GM18507 (cell line): ENCODE measurements at regions not wholly inside any gene's neighbourhood (a gene's known extent, or its start where the extent isn't known, plus 50 kb on each side); places are given as distances from the start of the nearest gene placed in this dataset.

ENCODE experiments used
- DNase-seq: peaks from one replicate; pipeline ENCODE4 v3.0.0; 2011; ENCODE audit warnings: low read depth; ENCODE audit not compliant: insufficient read length; ENCODE audit errors: extremely low spot score
- FAIRE-seq: peaks from 2 replicates; lab custom pipeline; 2011; peaks lifted over from hg19 to GRCh38; lab: Jason Lieb, UNC

DNA sequence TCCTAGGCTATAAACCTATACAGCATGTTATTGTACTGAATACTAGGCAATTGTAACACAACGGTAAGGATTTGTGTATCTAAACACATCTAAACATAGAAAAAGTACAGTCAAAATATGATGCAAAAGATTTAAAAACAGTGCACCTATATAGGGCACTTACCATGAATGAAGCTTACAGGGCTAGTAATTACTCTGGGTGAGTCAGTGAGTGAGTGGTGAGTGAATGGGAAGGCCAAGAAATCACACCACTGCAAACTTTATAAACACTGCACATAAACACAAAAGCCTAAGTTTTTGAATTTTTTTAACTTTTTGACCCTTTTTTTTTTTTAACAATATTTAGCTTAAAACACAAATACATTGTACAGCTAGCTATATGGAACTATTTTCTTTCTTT is 204.7 kb upstream of the CTNNB1 start:
- DNase-seq (no peak), FAIRE-seq (no peak)

DNA sequence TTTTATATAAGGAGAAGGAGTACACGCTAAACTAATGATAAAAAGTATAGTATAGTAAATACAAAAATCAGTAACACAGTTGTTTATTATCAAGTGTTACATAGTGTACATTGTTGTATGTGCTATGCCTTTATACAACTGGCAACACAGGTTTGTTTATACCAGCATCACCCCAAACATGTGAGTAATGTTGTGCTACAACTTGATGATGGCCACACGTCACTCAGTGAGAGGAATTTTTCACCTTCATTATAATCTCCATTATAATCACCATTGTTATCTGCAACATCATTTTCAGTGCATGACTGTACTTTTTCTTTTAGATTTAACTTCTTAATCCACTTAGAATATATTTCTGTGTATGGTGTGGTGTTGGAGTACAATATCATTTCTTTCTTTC is 204.0 kb upstream of the CTNNB1 start:
- DNase-seq (no peak), FAIRE-seq (no peak)

- FAIRE-seq (no peak), DNase-seq (no peak)
These were observed 202.9 kb upstream of the CTNNB1 start for GRCh38 chr3:40996382-40996781.

GRCh38 chr3:40996827-40997710 is 202.2 kb upstream of the CTNNB1 start:
- DNase-seq, result no peak
- FAIRE-seq, result no peak

GRCh38 chr3:40997711-40998519 is 201.4 kb upstream of the CTNNB1 start:
- DNase-seq (no peak), FAIRE-seq (no peak)

DNA sequence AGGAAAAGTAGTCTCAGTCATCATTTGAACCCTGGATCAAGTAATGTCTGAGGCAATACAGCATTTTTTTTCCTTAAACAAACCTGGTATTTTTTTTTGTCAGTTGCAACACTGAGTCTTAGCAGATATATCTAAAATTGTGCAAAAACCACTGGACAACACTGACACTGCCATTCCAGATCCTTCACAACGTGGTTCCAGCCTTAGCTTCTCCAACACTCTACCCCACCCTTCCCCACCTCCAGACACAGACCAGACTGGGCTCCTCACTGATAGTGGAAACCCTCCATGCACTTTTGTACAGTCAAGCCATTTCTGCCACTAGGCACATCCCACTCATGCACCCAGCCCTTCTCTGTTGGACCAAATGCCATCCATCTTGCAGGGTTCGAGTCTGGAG is 199.6 kb upstream of the CTNNB1 start:
- FAIRE-seq (no peak), DNase-seq (no peak)

DNA sequence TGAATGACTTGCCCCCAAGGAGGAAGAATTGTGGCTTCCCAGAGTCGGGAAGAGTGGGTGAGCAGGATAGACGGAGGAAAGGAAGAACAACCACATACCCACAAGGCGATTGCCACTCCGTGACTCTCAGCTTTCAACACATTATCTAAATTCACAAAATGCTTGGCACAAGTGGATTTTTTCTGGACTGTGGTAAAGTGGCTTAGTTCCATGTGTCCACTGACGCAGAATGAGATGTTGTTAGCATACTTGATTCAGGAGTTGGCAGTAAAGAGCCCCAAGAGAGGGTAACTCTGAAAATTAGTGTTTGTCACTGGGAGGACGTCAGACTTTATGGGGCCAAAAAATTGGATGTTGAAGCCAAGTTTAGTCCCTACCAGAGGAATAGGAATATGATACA is 198.8 kb upstream of the CTNNB1 start:
- no peak for FAIRE-seq
- no peak for DNase-seq

DNA sequence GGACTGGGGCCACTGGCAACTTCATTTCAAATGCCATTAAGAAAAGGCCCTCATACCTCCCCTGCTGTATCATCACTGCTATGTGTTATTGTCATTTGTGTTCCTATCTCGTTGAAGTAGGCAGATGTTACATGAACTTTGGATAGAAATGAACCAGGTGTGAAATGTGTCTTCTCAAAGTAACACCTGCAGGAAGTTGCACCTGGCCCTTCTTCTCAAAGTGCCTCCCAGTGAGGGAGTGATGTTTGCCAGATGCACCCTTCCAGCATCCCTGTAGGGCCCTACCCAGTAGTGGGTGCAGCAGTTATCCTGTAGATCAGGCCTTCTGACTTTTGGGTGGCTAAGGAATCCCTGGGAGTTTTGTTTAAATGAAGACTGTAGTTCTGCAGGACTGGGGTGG is 197.7 kb upstream of the CTNNB1 start:
- FAIRE-seq, result no peak
- DNase-seq, result no peak

- no peak for FAIRE-seq
- no peak for DNase-seq
These were observed 197.2 kb upstream of the CTNNB1 start for GRCh38 chr3:41002104-41002503.

- FAIRE-seq, result no peak
These were observed 191.9 kb upstream of the CTNNB1 start for GRCh38 chr3:41007399-41007798.

GRCh38 chr3:41011854-41012253 is 187.5 kb upstream of the CTNNB1 start:
- no peak for DNase-seq
- no peak for FAIRE-seq

More at GRCh38 chr3:41007399-41007798, 191.9 kb upstream of the CTNNB1 start:
- no peak for DNase-seq

- FAIRE-seq (no peak), DNase-seq (no peak)
These were observed 180.4 kb upstream of the CTNNB1 start for GRCh38 chr3:41018855-41019254.

DNA sequence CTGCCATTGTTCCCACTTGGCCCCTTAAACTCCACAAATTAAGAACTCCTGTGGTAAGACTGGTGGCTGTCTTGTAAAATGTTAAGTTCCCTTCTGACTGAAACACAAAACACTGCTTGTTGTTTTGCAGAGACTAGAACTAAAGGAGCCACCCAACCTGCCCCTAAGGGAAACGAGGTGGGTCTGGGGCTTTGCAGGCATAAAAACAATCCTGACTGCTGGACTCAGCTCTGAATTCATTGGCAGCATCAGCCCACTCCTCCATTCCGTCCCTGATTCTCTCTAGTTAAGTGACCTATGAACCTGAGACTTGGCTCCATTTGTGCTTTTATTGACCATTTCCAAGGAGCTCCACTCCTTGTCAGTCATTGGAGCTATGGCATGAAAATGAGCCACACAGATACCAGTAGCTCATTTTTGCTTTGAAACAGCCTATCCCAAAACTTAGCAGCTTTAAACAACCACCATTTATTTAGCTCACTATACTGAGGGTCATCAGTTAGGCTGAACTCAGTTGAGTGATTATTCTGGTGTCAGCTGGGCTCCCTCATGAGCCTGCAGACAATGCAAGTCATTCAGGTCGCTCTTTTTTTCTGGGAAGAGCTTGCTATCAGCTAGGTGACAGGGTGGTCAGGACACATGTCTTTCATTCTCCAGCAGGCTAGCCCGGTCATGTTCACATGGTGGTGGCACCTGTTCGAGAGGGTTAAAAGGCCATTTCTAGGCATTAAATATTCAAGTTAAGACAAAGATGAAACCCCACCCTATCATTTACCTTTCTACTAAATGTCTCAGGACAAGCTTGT is 175.1 kb upstream of the CTNNB1 start:
- FAIRE-seq (no peak), DNase-seq (no peak)

GRCh38 chr3:41026394-41027177 is 172.7 kb upstream of the CTNNB1 start:
- DNase-seq (no peak), FAIRE-seq (no peak)

GRCh38 chr3:41029356-41029755 is 169.9 kb upstream of the CTNNB1 start:
- DNase-seq (no peak), FAIRE-seq (no peak)

DNA sequence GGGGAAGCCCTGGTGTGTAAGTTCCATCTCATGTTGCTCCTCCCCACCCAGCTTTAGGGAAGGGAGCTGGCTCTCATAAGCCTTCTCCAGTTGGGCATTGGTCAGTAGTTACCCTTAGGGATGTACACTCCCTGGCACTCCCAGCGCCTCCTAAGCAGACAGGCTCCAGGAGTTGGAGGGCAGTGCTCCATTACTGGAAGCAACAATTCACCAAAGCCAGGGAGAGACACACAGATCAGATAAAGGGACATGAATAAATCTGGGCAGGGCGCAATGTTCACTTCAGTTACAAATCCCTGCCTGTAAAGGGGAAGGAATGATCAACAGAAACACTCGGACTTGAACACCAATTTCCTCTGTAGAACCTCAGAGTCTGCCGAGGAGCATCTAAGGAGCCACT is 169.1 kb upstream of the CTNNB1 start:
- FAIRE-seq (no peak), DNase-seq (no peak)

DNA sequence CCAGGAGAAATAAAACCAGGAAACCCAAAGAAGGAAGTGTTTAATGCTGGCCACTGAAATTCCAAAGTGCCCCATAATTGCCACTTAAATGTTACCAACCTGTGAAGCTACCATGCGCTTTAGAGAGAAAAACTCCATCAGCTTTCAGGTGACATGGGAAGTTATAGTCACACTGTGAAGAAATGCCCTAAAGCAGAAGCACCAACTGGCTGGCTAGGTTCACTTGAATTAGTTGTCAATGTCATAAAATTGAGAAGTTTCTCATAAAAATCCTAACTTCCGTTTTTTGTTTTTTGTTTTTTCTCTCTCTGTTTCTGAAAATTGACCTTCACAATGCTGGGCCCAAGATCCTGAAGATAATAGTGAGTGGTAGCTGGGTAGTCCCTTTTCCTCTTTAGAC is 167.9 kb upstream of the CTNNB1 start:
- FAIRE-seq, result no peak

GRCh38 chr3:41033956-41034519 is 165.3 kb upstream of the CTNNB1 start:
- FAIRE-seq (no peak), DNase-seq (no peak)

More for the DNA sequence above, 167.9 kb upstream of the CTNNB1 start:
- DNase-seq, result no peak

GRCh38 chr3:41035456-41036022 is 163.8 kb upstream of the CTNNB1 start:
- FAIRE-seq, result no peak
- DNase-seq, result no peak
